ENCODE measurements at regions not wholly inside any gene's neighbourhood (a gene's known extent, or its start where the extent isn't known, plus 50 kb on each side); places are given as distances from the start of the nearest gene placed in this dataset.

GRCh38 chr9:80906728-80907127 is 782.6 kb downstream of the TLE1 start:
- no peak for DNase-seq (ENCODE audit: low spot score)

GRCh38 chr9:80899208-80899607 is 790.1 kb downstream of the TLE1 start:
- peak; percentile 6 for DNase-seq (ENCODE audit: low spot score)

DNA sequence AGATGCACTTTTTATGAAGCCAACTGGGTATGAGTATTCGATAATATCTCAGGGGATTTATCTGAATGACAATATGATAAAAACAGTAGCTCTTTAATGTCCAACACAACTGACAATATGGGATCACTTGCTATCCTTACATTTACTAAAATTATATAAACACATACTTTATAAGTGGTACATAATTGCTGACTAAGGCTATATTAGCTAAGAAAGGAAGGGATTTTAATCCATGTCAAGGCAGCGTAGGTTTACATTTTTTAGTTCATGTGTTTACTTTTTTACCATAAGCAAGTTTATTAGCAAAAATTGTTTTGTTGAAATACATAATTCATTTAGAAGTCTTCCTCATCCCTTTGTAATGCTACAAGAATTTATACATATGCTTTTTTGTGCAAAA is 796.2 kb downstream of the TLE1 start:
- no peak for DNase-seq (ENCODE audit: low spot score)

- DNase-seq (ENCODE audit: low spot score) = no peak
These were observed 796.6 kb downstream of the TLE1 start for GRCh38 chr9:80892703-80893102.

GRCh38 chr9:80890124-80890523 is 799.2 kb downstream of the TLE1 start:
- no peak for DNase-seq (ENCODE audit: low spot score)

GRCh38 chr9:80885894-80886293 is 803.5 kb downstream of the TLE1 start:
- no peak for DNase-seq (ENCODE audit: low spot score)

GRCh38 chr9:80883826-80884579 is 805.3 kb downstream of the TLE1 start:
- DNase-seq (ENCODE audit: low spot score) = no peak

DNA sequence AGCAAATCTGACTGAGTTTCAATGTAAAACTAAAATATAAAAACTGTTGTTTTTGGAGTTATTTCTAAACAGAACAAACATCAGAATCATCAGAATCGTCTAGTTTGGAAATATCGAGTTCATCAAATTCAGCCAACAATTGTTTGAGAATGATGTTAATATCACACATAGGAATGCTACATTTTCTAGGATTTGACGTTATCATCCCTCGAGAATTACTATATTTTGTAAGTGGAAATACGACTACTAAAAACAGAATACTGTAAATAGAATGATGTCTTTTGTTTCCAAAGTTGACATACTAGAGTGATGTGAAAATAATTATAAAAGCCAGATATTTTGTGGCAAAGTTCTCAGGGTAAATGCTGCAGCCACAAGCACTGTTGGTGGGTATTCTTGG is 805.9 kb downstream of the TLE1 start:
- no peak for DNase-seq (ENCODE audit: low spot score)

- no peak for DNase-seq (ENCODE audit: low spot score)
These were observed 807.4 kb downstream of the TLE1 start for GRCh38 chr9:80881940-80882339.

- DNase-seq (ENCODE audit: low spot score) = no peak
These were observed 808.0 kb downstream of the TLE1 start for GRCh38 chr9:80881320-80881719.

DNA sequence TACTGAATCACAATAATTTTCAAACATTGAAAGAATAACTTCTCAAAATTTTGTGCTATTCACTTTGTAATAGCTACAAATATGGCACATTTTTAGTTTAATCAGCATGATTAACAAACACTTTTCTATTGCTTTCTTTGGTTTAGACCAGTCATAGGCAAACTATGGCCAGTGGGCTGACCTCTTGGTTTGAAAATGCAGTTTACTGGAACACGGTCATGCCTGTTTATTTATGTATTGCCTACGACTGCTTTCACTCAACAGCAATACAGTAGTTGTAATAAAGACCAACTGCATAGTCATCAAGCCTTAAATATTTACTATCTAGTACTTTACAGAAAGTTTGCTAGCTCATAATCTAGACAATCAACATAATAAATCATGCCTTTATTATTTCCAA is 810.8 kb downstream of the TLE1 start:
- DNase-seq (ENCODE audit: low spot score) = no peak

- no peak for DNase-seq (ENCODE audit: low spot score)
These were observed 813.4 kb downstream of the TLE1 start for GRCh38 chr9:80875947-80876346.

DNA sequence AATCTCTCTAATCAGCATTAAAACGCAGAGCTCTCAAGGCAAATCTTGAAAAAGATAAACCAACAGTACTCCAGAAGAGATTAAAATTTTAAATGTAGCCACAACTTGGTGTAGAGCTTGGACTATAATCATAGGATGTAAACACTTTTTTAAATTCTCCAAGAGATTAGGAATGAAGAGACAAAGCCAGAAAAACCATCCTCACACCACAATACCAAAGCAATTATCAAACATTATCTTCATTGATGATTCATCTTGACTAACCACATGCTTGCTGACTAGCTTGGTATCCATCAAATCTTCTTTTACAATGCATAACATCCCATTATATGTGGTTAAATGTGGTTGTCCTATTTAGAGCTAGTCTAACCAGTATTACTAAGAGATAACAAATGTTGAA is 815.1 kb downstream of the TLE1 start:
- peak; percentile 61 for DNase-seq (ENCODE audit: low spot score)

GRCh38 chr9:80873861-80874260 is 815.5 kb downstream of the TLE1 start:
- DNase-seq (ENCODE audit: low spot score) = peak; percentile 36

GRCh38 chr9:80871596-80871995 is 817.8 kb downstream of the TLE1 start:
- no peak for DNase-seq (ENCODE audit: low spot score)

GRCh38 chr9:80867731-80868130 is 821.6 kb downstream of the TLE1 start:
- DNase-seq (ENCODE audit: low spot score) = no peak

DNA sequence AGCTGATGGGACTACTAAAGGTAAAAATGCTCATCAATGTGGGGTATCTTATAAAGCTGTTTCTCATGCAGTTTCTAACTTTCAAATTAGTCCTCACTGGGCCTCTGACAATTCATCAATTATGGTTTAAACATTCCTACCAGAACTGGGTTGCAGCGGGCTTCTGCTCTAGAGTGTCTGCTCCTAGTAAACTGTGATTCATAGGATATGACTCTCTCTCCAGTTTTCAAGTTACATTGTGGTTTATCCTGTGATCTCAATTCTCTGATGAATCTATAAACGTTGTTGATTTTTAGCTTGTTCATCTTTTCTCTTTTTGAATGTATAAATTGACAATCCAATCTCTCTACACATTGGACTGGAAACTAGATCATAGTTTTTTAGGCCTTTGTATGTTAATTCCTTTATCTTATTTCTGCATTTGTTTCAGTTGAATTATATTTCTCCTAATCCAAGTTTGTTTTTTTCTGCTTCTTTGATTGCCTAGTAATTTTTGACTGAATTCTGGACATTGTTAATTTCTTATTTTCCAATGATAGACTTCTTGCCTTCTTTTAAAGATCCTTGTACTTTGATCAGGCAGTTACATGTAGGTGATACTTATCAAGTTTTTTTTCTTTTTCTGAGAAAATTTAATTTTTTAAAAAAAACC is 822.6 kb downstream of the TLE1 start:
- DNase-seq (ENCODE audit: low spot score) = no peak

GRCh38 chr9:80866121-80866520 is 823.2 kb downstream of the TLE1 start:
- DNase-seq (ENCODE audit: low spot score) = no peak

DNA sequence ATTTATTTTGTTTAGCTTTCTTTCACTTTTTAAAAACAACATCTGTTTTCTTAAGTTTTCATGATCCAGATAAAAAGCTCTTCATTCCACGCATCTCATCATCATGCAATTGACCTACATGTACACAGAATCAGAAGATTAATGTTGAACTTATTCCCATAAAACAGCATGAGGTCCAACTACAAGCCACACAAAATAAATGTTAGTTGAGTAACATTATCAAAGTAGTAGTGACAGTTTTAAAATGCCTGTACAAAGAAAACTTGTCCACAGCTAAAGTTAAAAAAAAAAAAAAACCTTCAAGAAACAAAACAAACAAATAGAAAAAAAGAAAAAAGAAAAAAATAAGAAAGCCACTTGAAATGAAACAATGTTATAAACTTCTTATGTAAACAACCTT is 846.3 kb downstream of the TLE1 start:
- DNase-seq (ENCODE audit: low spot score) = no peak

GRCh38 chr9:80842389-80842788 is 847.0 kb downstream of the TLE1 start:
- no peak for DNase-seq (ENCODE audit: low spot score)

GRCh38 chr9:80841888-80842287 is 847.5 kb downstream of the TLE1 start:
- DNase-seq (ENCODE audit: low spot score) = no peak

DNA sequence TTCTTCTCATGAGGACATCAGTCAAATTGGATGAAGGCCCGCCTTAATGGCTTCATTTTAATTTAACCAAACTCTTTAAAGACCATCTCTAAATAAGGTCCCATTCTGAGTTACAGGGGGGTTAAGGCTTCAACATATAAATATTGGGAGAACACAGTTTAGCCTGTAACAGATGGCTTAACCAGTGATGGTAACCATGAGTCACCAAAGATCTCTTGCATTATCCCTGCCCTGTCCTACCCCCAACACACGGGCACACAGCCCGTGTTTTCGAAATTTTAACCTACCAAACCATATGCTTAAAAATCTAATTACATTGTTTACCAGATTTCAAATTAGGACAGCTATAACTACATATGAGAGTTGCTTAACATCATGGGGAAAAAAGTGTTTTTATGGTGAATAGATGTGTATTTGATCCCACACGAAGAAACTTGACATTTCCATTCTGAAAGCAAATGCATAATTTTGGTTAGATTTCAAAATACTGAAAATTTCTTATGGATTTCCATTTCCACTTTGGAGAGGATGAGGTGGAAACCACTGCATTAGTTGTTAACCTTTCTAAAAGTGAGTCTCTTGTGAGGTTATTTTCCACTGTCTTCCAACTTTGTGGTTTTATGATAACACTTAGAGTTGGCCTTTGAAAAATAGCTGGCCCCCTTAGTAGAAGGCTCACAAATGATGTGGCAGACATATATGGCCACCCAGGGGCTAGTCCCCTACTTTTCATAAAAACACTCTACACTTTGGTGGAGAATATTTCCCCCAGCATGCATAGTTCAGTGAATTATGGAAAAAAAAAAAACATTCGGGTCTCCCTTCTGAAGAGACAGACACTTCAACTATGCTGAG is 849.3 kb downstream of the TLE1 start:
- DNase-seq (ENCODE audit: low spot score) = no peak

- no peak for DNase-seq (ENCODE audit: low spot score)
These were observed 853.3 kb downstream of the TLE1 start for GRCh38 chr9:80836013-80836412.

All from AG08395 (cell line).